Ishikawa (cell line): ENCODE measurements at regions not wholly inside any gene's neighbourhood (a gene's known extent, or its start where the extent isn't known, plus 50 kb on each side); places are given as distances from the start of the nearest gene placed in this dataset.

Experiments used
- CEBPB ChIP-seq: IDR thresholded peaks from 2 replicates; pipeline ENCODE4 v1.6.1; 2012
- CREB1 ChIP-seq: IDR thresholded peaks from 2 replicates; pipeline ENCODE4 v1.6.1; 2012; ENCODE audit warnings: low read depth
- EGR1 ChIP-seq: IDR thresholded peaks from 2 replicates; pipeline ENCODE4 v1.6.1; 2012
- EP300 ChIP-seq: IDR thresholded peaks from 2 replicates; pipeline ENCODE4 v1.6.1; 2012; ENCODE audit warnings: borderline replicate concordance
- FOXM1 ChIP-seq: IDR thresholded peaks from 2 replicates; pipeline ENCODE4 v1.6.1; 2012; ENCODE audit warnings: low read depth, borderline replicate concordance
- NFIC ChIP-seq: IDR thresholded peaks from 2 replicates; pipeline ENCODE4 v1.6.1; 2012
- RAD21 ChIP-seq: IDR thresholded peaks from 2 replicates; pipeline ENCODE4 v1.6.1; 2012; ENCODE audit warnings: low read depth
- TAF1 ChIP-seq: IDR thresholded peaks from 2 replicates; pipeline ENCODE4 v1.6.1; 2012; ENCODE audit warnings: low read depth, mild to moderate bottlenecking
- TCF12 ChIP-seq: IDR thresholded peaks from 2 replicates; pipeline ENCODE4 v1.6.1; 2012; ENCODE audit warnings: low read depth
- TEAD4 ChIP-seq: IDR thresholded peaks from 2 replicates; pipeline ENCODE4 v1.6.1; 2012
- YY1 ChIP-seq: IDR thresholded peaks from 2 replicates; pipeline ENCODE4 v1.6.1; 2012; ENCODE audit warnings: low read depth
- ZBTB7A ChIP-seq: IDR thresholded peaks from 2 replicates; pipeline ENCODE4 v1.6.1; 2012; ENCODE audit warnings: low read depth
- TF ChIP-seq, protein P1 (sequence below): IDR thresholded peaks from 2 replicates; pipeline ENCODE4 v1.6.1; 2012; ENCODE audit warnings: low read depth, mild to moderate bottlenecking
- TF ChIP-seq, protein P2 (sequence below): IDR thresholded peaks from 2 replicates; pipeline ENCODE4 v1.6.1; 2012
- TF ChIP-seq, protein P3 (sequence below): IDR thresholded peaks from 2 replicates; pipeline ENCODE4 v1.6.1; 2012

DNA sequence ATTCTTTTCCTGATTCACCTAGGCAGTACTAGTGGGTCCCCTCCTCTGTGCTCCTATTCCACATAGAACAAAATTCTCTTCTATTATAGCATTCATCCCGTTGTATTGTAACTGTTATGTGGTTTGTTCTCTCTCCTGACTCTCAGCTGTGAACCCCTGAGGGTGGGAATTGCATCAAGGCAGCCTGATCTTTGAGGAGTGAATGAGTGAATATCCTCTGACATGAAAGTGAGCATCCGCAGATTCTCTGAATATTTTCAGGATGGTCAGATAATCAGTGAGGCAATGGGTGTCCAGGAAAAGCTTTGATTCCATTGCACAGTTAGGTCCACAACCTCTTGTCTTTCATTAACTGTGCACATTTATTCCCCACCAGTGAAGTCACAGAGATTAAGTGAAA lies 67.6 kb upstream of the SLC22A23 start:
- TF ChIP-seq RAD21: no peak
- TF ChIP-seq, protein P1, sequence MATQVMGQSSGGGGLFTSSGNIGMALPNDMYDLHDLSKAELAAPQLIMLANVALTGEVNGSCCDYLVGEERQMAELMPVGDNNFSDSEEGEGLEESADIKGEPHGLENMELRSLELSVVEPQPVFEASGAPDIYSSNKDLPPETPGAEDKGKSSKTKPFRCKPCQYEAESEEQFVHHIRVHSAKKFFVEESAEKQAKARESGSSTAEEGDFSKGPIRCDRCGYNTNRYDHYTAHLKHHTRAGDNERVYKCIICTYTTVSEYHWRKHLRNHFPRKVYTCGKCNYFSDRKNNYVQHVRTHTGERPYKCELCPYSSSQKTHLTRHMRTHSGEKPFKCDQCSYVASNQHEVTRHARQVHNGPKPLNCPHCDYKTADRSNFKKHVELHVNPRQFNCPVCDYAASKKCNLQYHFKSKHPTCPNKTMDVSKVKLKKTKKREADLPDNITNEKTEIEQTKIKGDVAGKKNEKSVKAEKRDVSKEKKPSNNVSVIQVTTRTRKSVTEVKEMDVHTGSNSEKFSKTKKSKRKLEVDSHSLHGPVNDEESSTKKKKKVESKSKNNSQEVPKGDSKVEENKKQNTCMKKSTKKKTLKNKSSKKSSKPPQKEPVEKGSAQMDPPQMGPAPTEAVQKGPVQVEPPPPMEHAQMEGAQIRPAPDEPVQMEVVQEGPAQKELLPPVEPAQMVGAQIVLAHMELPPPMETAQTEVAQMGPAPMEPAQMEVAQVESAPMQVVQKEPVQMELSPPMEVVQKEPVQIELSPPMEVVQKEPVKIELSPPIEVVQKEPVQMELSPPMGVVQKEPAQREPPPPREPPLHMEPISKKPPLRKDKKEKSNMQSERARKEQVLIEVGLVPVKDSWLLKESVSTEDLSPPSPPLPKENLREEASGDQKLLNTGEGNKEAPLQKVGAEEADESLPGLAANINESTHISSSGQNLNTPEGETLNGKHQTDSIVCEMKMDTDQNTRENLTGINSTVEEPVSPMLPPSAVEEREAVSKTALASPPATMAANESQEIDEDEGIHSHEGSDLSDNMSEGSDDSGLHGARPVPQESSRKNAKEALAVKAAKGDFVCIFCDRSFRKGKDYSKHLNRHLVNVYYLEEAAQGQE: no peak
- no peak for TF ChIP-seq TEAD4
- no peak for TF ChIP-seq YY1
- no peak for TF ChIP-seq NFIC
- TF ChIP-seq ZBTB7A: no peak
- no peak for TF ChIP-seq EGR1
- no peak for TF ChIP-seq CEBPB
- TF ChIP-seq TCF12: no peak
- TF ChIP-seq FOXM1: no peak
- TF ChIP-seq, protein P2, sequence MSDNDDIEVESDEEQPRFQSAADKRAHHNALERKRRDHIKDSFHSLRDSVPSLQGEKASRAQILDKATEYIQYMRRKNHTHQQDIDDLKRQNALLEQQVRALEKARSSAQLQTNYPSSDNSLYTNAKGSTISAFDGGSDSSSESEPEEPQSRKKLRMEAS: no peak
- no peak for TF ChIP-seq EP300
- TF ChIP-seq, protein P3, sequence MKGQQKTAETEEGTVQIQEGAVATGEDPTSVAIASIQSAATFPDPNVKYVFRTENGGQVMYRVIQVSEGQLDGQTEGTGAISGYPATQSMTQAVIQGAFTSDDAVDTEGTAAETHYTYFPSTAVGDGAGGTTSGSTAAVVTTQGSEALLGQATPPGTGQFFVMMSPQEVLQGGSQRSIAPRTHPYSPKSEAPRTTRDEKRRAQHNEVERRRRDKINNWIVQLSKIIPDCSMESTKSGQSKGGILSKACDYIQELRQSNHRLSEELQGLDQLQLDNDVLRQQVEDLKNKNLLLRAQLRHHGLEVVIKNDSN: no peak
- no peak for TF ChIP-seq CREB1

DNA sequence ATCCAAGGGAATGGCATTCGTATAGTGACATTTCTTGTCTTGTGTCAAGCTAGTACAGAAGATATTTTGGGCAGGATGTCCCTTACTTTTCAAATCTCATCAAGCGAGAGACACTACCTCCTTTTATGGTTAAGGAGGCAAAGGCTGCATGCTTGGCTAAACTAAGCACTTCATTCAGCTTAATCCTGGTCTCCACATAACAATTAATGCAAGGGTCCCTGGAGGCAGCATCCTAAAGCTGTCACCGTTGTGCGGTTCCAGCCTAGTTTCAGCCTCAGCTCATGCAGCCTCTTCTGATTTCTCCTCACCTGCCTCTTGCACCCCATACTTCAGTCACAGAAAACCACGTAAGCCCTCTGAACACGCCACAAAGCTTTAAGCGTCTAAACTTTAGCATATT lies 67.1 kb upstream of the SLC22A23 start:
- TF ChIP-seq NFIC (no peak), TAF1 (no peak), TCF12 (no peak), EP300 (no peak), CEBPB (no peak), CREB1 (no peak), TEAD4 (no peak), ZBTB7A (no peak), RAD21 (no peak)
- TF ChIP-seq, protein P3: no peak
- TF ChIP-seq, protein P2: no peak

DNA sequence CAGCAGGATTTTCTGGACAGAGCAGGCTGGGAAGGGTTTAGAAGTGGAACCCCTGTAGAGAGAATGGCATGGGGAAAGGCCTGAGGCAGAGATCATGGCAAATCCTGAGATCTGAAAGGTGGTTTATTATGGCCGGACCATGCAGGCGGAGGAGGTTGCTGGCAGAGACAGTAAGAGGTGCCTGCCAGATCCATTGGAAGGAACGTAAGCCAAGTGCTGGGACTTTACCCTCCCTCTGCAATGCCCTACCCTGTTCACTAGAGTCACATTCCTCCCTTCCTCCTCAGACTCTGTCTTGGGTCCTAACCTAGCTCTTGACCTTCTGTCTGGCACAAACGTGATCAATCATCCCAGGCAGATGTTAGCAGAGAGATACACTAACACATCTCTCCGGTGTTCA lies 66.4 kb upstream of the SLC22A23 start:
- no peak for TF ChIP-seq TAF1
- no peak for TF ChIP-seq CEBPB
- no peak for TF ChIP-seq YY1
- no peak for TF ChIP-seq TCF12
- TF ChIP-seq, protein P2: no peak
- no peak for TF ChIP-seq EP300
- no peak for TF ChIP-seq TEAD4
- TF ChIP-seq ZBTB7A: no peak
- TF ChIP-seq, protein P3: no peak
- no peak for TF ChIP-seq RAD21
- no peak for TF ChIP-seq FOXM1
- TF ChIP-seq, protein P1: no peak
- TF ChIP-seq CREB1: no peak
- TF ChIP-seq EGR1: no peak
- no peak for TF ChIP-seq NFIC

DNA sequence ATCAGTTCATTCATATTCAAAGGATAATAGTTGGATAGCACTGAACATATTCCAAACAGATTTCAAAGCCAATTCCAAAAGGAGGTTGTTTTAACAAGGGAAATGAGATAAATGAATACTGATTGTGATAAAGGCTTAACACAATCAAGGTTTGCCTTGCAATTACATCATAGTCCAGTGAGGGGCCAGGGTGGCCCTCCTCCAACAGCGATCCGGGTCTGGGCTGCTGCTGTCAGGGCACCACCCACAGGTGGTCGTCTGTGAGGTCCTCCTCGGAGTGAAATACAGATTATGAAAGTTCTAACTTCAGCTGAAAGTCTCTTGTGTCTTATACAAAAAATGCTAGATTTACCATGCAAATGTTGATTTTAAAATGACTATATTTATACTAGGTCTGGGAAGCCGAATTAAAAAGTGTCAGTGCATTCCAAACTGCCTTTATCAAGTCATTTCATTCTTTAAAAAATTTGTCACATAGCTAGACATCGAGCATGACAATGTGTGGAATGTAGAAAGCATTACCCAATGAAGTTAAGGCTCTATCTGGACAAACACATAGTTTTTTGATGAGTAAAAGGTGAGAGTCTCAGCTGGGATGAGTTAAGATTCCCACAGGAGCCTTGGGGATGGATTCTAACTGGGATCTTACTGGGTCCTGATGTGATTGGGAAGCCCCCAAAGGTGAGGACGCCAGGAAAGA lies 65.9 kb upstream of the SLC22A23 start:
- TF ChIP-seq NFIC (no peak), ZBTB7A (no peak), RAD21 (no peak), CEBPB (no peak), FOXM1 (no peak), TEAD4 (no peak), TCF12 (no peak), CREB1 (no peak), EP300 (no peak), TAF1 (no peak), EGR1 (no peak), YY1 (no peak)
- TF ChIP-seq, protein P1: no peak
- TF ChIP-seq, protein P3: no peak
- TF ChIP-seq, protein P2: no peak
